Mucosa of rectum (tissue), 2 donors: ENCODE measurements at regions not wholly inside any gene's neighbourhood (a gene's known extent, or its start where the extent isn't known, plus 50 kb on each side); places are given as distances from the start of the nearest gene placed in this dataset.
A peak's percentile ranks its signal among the peaks of the same experiment; 100 is the strongest.

Source experiments
- H3K27ac ChIP-seq, 2 donors: one replicate each; pipeline ENCODE4 v1.7.0; 2013; ENCODE audit warnings: inconsistent platforms in 2 of 2, low read depth in 2 of 2, low read length in 2 of 2
- H3K27me3 ChIP-seq, 2 donors: one replicate each; pipeline ENCODE4 v1.7.0; 2013; ENCODE audit warnings: low read length in 2 of 2; ENCODE audit not compliant: control insufficient read depth in 2 of 2, insufficient read depth in 2 of 2
- H3K36me3 ChIP-seq, 2 donors: one replicate each; pipeline ENCODE4 v1.7.0; 2013; ENCODE audit warnings: low read length in 2 of 2; ENCODE audit not compliant: control insufficient read depth in 2 of 2, insufficient read depth in 2 of 2
- H3K4me1 ChIP-seq, 2 donors: one replicate each; pipeline ENCODE4 v1.7.0; 2013; ENCODE audit warnings: low read length in 2 of 2, mild to moderate bottlenecking in 1 of 2; ENCODE audit not compliant: control insufficient read depth in 2 of 2, insufficient read depth in 2 of 2
- H3K4me3 ChIP-seq, 2 donors: one replicate each; pipeline ENCODE4 v1.7.0; 2013; ENCODE audit warnings: low read length in 2 of 2
- H3K9ac ChIP-seq, 2 donors: one replicate each; pipeline ENCODE4 v1.7.0; 2013; ENCODE audit warnings: low read length in 2 of 2, low read depth in 1 of 2, mild to moderate bottlenecking in 1 of 2
- H3K9me3 ChIP-seq, 2 donors: one replicate each; pipeline ENCODE4 v1.7.0; 2013; ENCODE audit warnings: low read length in 2 of 2; ENCODE audit not compliant: control insufficient read depth in 2 of 2
- donor health status: healthy.
- donor health status: Normal muscosa, but diverticular disease.

DNA sequence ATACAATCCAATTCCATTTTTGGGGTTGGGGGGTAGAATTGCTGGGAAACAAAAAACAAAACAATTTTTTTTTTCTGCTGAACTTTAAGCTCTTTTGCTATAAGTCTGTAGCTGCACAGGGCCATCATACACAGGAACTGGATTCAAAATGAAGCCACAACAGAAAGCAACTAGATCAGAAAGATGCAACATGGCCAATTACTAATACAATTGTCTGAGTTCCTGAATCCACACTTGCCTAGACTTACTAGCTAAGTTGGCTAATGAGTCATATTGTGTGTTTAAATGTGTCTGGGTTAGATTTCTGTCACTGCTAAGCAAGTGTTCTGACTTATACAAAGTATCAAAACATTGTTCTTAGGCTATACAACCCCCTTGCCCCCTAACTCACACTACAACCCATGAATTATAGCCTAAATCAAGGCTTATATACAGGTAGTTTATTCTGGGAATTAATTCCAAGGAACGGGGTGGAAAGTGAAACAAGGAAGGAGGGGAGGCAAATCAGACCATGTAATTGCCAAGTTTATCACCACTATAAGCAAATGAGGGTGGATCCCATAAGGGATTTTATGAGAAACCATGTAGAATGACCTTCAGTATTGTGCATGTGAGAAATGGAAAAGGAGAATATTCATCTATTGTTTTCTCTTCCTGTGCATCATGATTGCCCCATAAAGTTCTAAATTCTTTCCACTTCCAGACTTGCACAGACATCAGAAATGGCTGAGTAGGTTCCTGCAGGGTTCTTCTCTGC lies 337.9 kb upstream of the SORCS1 start:
- Histone ChIP-seq H3K4me1 (peaks cover 5 to 7% of the 10 kb centered on the region in 2 donors), H3K36me3 (no peaks in the 10 kb centered on the region), H3K27ac (peak overlapping the region; percentile 60 to 81), H3K27me3 (no peaks in the 10 kb centered on the region), H3K9me3 (peaks cover 0 to 5% of the 10 kb centered on the region in 2 donors), H3K4me3 (peak overlapping the region in 1 of 2 donors; percentile 45), H3K9ac (peak overlapping the region in 1 of 2 donors; percentile 20)

DNA sequence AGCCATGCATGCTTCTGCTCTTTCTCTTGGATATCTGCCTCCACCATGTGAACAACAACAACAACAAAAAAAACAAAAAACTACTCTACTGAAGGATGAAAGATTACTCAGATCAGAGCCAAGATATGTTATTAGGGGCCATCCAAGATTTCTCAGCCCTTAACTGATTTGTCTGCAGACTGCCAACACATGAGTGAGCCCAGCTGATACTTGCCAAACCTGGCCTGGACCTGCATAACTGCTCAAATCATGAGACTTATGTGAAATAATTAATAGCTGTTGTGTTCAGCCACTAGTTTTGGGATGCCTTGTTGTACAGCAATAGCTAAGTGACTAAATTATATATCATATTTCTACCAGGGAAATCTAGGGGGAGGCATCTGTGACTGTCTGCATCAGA lies 334.5 kb upstream of the SORCS1 start:
- H3K36me3 ChIP-seq = no peaks in the 10 kb centered on the region
- no peak overlapping the region for H3K9ac ChIP-seq
- H3K9me3 ChIP-seq = peaks cover 0 to 3% of the 10 kb centered on the region in 2 donors
- H3K4me3 ChIP-seq = no peak overlapping the region
- no peaks in the 10 kb centered on the region for H3K27me3 ChIP-seq
- no peak overlapping the region for H3K27ac ChIP-seq
- peaks cover 5 to 7% of the 10 kb centered on the region in 2 donors for H3K4me1 ChIP-seq

DNA sequence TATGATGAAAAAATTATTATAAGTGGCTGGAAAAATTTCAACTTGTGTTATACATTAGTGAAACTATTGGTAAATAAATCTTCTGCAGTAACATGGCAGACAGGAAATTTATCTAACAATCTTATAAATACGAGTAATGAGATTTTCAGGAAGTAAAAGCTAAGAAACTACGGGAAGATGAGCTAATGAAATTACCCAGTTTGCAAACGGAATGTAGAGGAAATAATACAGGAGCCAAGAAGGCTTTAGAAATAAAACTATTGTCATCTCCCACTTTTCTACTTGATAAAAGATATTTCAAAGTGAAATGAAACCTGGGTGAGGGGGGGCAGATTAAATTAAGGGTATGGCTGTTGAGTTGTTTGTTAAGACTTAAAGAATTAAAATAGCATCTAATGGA lies 332.5 kb upstream of the SORCS1 start:
- Histone ChIP-seq H3K36me3 (no peaks in the 10 kb centered on the region), H3K27ac (no peak overlapping the region), H3K4me3 (no peak overlapping the region), H3K9ac (no peak overlapping the region), H3K9me3 (no peaks in the 10 kb centered on the region), H3K4me1 (peaks cover 3 to 5% of the 10 kb centered on the region in 2 donors), H3K27me3 (no peaks in the 10 kb centered on the region)

DNA sequence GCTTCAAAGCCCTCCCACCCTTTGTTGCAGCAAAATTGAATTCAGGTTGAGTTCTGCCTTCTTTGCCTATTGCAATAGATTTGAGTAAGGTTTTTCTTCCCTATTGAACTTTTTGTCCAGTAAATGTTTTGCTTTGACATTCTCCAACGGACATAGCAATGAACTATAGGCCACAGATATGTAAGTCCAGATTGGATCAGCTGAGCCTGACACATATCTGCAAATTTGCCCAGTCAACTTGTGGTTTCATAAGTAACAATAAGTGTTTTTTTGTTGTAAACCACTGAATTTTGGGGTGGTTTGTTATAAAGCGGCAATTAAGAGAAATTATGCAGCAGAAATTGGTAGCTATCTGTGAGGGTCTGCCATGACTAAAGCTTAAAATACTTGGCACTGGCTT lies 332.1 kb upstream of the SORCS1 start:
- H3K4me1 ChIP-seq = peaks cover 0 to 1% of the 10 kb centered on the region in 2 donors
- no peak overlapping the region for H3K9ac ChIP-seq
- no peaks in the 10 kb centered on the region for H3K36me3 ChIP-seq
- H3K4me3 ChIP-seq = no peak overlapping the region
- H3K9me3 ChIP-seq = no peaks in the 10 kb centered on the region
- H3K27me3 ChIP-seq = no peaks in the 10 kb centered on the region
- H3K27ac ChIP-seq = no peak overlapping the region

DNA sequence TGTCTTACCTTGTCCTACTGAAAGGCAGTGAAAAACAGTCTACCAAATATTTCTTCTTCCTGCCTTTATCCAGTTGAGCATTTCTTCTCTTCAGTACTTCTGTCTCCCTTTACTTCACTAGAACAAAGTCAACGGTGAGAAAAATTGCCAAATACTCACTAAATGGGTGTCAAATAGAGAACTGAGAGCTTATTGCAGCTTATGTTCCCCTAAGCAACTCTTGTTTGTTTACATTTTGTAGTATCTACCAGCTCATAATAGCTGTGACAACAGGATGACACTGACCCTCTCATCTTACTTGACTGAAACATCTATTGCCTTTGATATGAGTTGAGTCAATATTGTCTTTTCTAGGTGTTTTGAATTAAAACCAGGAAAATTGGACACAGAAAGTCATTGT lies 327.9 kb upstream of the SORCS1 start:
- no peak overlapping the region for H3K27ac ChIP-seq
- no peak overlapping the region for H3K4me3 ChIP-seq
- no peaks in the 10 kb centered on the region for H3K9me3 ChIP-seq
- H3K9ac ChIP-seq = no peak overlapping the region
- H3K36me3 ChIP-seq = no peaks in the 10 kb centered on the region
- H3K27me3 ChIP-seq = no peaks in the 10 kb centered on the region
- H3K4me1 ChIP-seq = no peaks in the 10 kb centered on the region

DNA sequence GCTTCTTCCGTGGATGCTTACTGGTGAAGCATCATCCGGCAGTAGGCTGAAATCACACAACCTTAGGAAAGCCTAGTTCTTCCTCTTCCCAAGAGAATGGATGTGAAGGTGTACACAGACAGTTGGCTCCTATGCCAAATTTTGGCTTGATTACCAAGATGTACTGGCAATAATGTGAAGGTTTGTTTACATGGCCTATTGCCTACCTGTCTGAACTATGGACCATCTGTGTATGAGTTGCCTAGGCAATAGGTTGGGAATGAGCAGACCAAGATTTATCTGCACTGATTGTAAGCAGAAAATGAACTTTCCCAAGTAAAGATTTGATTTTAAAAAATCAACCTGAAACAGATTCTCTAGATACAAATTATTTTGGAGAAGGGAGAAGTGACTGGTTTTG lies 325.9 kb upstream of the SORCS1 start:
- H3K27me3 ChIP-seq = no peaks in the 10 kb centered on the region
- H3K4me1 ChIP-seq = no peaks in the 10 kb centered on the region
- H3K27ac ChIP-seq = no peak overlapping the region
- H3K9me3 ChIP-seq = no peaks in the 10 kb centered on the region
- H3K4me3 ChIP-seq = no peak overlapping the region
- H3K9ac ChIP-seq = no peak overlapping the region
- H3K36me3 ChIP-seq = no peaks in the 10 kb centered on the region

DNA sequence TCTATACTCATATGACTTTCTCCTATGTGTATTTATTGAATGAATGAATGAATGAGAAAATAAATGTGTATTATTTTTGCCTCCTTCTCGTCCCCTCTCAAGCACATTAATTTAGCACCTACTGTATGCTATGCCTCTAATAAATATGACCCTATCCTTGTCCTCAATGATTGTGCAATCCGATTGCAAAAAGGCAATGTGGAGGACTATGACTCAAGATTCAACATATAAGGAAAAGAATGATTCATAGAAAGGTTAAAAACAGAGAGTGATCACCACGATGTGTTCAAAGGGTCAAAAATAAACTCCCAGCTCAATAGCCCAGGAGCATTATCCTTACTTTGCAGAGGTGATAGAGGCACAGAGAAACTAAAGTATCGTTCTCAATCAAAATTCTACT lies 322.8 kb upstream of the SORCS1 start:
- no peak overlapping the region for H3K9ac ChIP-seq

DNA sequence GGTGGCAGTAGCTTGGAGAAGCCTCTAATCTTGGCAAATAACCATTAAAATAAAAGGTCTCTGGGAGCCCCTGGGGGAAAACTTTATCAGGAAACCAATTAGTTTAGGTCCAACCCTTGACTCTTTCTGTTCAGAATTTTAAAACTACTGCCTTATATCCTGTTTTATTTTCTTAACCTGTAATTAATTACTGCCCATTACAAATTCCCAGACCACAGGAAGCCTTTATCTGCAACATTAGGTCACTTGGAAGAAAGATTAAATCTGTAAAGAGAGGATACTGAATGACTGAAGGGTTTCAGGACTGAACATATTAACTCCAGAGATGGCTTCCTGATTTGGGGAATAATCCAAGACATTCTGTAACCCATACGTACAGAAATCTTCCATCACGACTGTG lies 320.5 kb upstream of the SORCS1 start:
- H3K9ac ChIP-seq = no peak overlapping the region
- no peaks in the 10 kb centered on the region for H3K9me3 ChIP-seq
- H3K4me1 ChIP-seq = no peaks in the 10 kb centered on the region
- no peak overlapping the region for H3K27ac ChIP-seq
- H3K4me3 ChIP-seq = no peak overlapping the region
- H3K27me3 ChIP-seq = no peaks in the 10 kb centered on the region
- H3K36me3 ChIP-seq = no peaks in the 10 kb centered on the region

More for the DNA sequence above, 322.8 kb upstream of the SORCS1 start:
- no peaks in the 10 kb centered on the region for H3K27me3 ChIP-seq
- no peak overlapping the region for H3K27ac ChIP-seq
- H3K9me3 ChIP-seq = no peaks in the 10 kb centered on the region
- H3K36me3 ChIP-seq = no peaks in the 10 kb centered on the region
- H3K4me3 ChIP-seq = no peak overlapping the region
- no peaks in the 10 kb centered on the region for H3K4me1 ChIP-seq

DNA sequence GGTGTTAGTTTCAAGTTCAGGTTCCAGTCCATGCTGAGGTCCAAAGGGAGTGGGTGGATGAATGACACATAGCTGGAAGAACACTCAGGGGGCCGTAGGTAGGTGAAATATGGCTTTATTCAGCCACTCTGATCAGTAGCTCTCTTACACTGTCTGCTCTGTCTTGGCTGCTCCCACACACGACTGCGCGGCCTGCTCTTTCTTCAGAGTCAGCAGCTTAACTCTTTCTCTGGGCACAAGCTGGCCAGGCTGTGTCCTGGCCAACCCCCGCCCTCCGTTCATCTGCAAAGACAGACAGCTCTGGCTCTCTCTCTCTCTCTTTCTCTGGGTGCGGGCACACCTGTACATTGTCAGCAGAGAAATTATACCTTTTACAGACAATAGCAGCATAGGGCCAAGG lies 317.4 kb upstream of the SORCS1 start:
- Histone ChIP-seq H3K27me3 (no peaks in the 10 kb centered on the region), H3K4me1 (no peaks in the 10 kb centered on the region), H3K27ac (no peak overlapping the region), H3K4me3 (no peak overlapping the region), H3K9me3 (no peaks in the 10 kb centered on the region), H3K36me3 (no peaks in the 10 kb centered on the region), H3K9ac (no peak overlapping the region)

DNA sequence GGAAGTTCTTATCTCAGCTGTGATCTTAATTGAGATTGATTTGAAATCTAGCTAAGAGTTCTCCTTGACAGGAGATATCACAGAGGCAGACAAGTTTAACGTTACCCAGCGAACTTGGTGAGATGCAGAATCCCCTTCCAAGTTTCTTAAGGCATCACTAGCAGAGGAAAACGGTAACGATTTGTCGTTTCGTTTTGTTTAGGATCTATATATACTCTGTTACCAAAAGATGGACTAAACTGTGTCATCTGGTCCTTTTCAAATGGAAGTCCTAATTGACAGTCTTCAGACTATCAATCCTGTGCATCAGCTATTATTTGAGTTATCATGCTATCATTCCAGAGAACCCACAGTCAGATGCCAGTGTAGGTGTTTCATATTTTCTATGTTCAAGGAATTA lies 316.7 kb upstream of the SORCS1 start:
- Histone ChIP-seq H3K4me1 (no peaks in the 10 kb centered on the region), H3K36me3 (no peaks in the 10 kb centered on the region)

More for the DNA sequence above, 316.7 kb upstream of the SORCS1 start:
- Histone ChIP-seq H3K27ac (no peak overlapping the region), H3K27me3 (no peaks in the 10 kb centered on the region), H3K9me3 (no peaks in the 10 kb centered on the region), H3K4me3 (no peak overlapping the region), H3K9ac (no peak overlapping the region)
